ENCODE measurements at regions not wholly inside any gene's neighbourhood (a gene's known extent, or its start where the extent isn't known, plus 50 kb on each side); places are given as distances from the start of the nearest gene placed in this dataset.

- TF ChIP-seq POLR2A (IDR thresholded peaks at IDR 0.05; ENCODE audit: low read length) = no peak
- no peak for TF ChIP-seq GATA1 (IDR thresholded peaks at IDR 0.05; ENCODE audit: low read depth, low read length)
- no peak for DNase-seq
These were observed 220.0 kb upstream of the MYLIP start for GRCh38 chr6:15908871-15909270.

- no peak for DNase-seq
These were observed 220.9 kb upstream of the MYLIP start for GRCh38 chr6:15907914-15908518.

GRCh38 chr6:15907220-15907913, 221.5 kb upstream of the MYLIP start:
- peak in 1 of 2 experiments; percentile 15 for DNase-seq

More at GRCh38 chr6:15907914-15908518, 220.9 kb upstream of the MYLIP start:
- no peak for TF ChIP-seq POLR2A (IDR thresholded peaks at IDR 0.05; ENCODE audit: low read length)
- no peak for TF ChIP-seq GATA1 (IDR thresholded peaks at IDR 0.05; ENCODE audit: low read depth, low read length)

GRCh38 chr6:15906420-15907016, 222.4 kb upstream of the MYLIP start:
- no peak for DNase-seq
- TF ChIP-seq POLR2A (IDR thresholded peaks at IDR 0.05; ENCODE audit: low read length) (no peak), GATA1 (IDR thresholded peaks at IDR 0.05; ENCODE audit: low read depth, low read length) (no peak)

GRCh38 chr6:15905488-15906419, 223.1 kb upstream of the MYLIP start:
- peak in 1 of 2 experiments; percentile 21 for DNase-seq
- TF ChIP-seq GATA1 (IDR thresholded peaks at IDR 0.05; ENCODE audit: low read depth, low read length) (no peak), POLR2A (IDR thresholded peaks at IDR 0.05; ENCODE audit: low read length) (no peak)

GRCh38 chr6:15904651-15905376, 224.1 kb upstream of the MYLIP start:
- DNase-seq = no peak
- TF ChIP-seq POLR2A (IDR thresholded peaks at IDR 0.05; ENCODE audit: low read length) (no peak), GATA1 (IDR thresholded peaks at IDR 0.05; ENCODE audit: low read depth, low read length) (no peak)

GRCh38 chr6:15901141-15902115, 227.5 kb upstream of the MYLIP start:
- TF ChIP-seq POLR2A (IDR thresholded peaks at IDR 0.05; ENCODE audit: low read length) (no peak), GATA1 (IDR thresholded peaks at IDR 0.05; ENCODE audit: low read depth, low read length) (no peak)
- no peak for DNase-seq

GRCh38 chr6:15898693-15899092, 230.2 kb upstream of the MYLIP start:
- TF ChIP-seq POLR2A (IDR thresholded peaks at IDR 0.05; ENCODE audit: low read length) (no peak), GATA1 (IDR thresholded peaks at IDR 0.05; ENCODE audit: low read depth, low read length) (no peak)

GRCh38 chr6:15897063-15897876, 231.6 kb upstream of the MYLIP start:
- no peak for DNase-seq
- no peak for TF ChIP-seq POLR2A (IDR thresholded peaks at IDR 0.05; ENCODE audit: low read length)
- no peak for TF ChIP-seq GATA1 (IDR thresholded peaks at IDR 0.05; ENCODE audit: low read depth, low read length)

More at GRCh38 chr6:15898693-15899092, 230.2 kb upstream of the MYLIP start:
- no peak for DNase-seq

GRCh38 chr6:15894973-15895725, 232.3 kb upstream of the DTNBP1 start:
- TF ChIP-seq GATA1 (IDR thresholded peaks at IDR 0.05; ENCODE audit: low read depth, low read length) (no peak), POLR2A (IDR thresholded peaks at IDR 0.05; ENCODE audit: low read length) (no peak)
- no peak for DNase-seq
